ENCODE measurements at regions not wholly inside any gene's neighbourhood (a gene's known extent, or its start where the extent isn't known, plus 50 kb on each side); places are given as distances from the start of the nearest gene placed in this dataset.

DNA sequence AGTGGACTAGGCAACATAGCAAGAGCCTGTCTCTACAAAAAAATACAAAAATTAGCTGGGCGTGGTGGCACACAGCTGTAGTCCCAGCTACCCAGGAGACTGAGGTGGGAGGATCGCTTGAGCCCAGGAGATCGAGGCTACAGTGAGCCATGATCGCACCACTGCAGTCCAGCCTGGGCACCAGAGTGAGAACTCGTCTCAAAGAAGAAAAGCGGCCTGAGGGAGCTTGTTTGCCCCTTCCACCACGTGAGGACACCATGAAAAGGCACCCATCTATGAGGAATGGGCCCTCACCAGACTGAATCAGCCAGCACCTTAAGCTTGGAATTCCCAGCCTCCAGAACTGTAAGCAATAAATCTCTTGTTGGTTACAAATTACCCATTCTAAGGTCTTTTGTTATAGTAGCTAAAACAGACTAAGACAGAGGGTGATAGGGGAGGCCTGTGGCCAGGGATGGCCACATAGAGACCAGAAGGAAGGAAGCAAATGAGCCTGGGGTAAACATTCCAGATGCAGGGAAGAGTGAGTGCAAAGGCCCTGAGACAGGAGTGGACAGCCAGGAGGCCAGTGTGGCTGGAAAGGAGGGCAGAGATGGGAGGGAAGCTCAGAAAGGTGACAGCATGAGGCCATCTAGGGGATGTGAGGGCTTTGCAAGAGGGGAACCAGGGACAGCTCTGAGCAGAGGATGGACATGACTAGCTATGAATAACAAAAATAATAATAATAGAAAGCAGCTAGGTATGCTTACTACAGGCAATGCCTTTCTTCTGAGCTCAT, 120.1 kb downstream of the MATN1 start:
- H3K36me3 Mint-ChIP-seq (ENCODE audit: insufficient read depth), result no peaks in the 10 kb centered on the region
- H3K27ac Mint-ChIP-seq, result peak overlapping the region; percentile 79
- no peaks in the 10 kb centered on the region for H3K9me3 Mint-ChIP-seq (ENCODE audit: low read depth)
- TF ChIP-seq, protein P1, sequence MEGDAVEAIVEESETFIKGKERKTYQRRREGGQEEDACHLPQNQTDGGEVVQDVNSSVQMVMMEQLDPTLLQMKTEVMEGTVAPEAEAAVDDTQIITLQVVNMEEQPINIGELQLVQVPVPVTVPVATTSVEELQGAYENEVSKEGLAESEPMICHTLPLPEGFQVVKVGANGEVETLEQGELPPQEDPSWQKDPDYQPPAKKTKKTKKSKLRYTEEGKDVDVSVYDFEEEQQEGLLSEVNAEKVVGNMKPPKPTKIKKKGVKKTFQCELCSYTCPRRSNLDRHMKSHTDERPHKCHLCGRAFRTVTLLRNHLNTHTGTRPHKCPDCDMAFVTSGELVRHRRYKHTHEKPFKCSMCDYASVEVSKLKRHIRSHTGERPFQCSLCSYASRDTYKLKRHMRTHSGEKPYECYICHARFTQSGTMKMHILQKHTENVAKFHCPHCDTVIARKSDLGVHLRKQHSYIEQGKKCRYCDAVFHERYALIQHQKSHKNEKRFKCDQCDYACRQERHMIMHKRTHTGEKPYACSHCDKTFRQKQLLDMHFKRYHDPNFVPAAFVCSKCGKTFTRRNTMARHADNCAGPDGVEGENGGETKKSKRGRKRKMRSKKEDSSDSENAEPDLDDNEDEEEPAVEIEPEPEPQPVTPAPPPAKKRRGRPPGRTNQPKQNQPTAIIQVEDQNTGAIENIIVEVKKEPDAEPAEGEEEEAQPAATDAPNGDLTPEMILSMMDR (IDR thresholded peaks at IDR 0.05; ENCODE audit: unreplicated experiment), result no peak
- H3K4me1 Mint-ChIP-seq (ENCODE audit: low read depth), result no peaks in the 10 kb centered on the region
- no peak for DNase-seq (ENCODE audit: low spot score, unreplicated experiment)
- H3K27me3 Mint-ChIP-seq, result peaks cover 17% of the 10 kb centered on the region
- H3K4me3 Mint-ChIP-seq (ENCODE audit: low read depth), result no peak overlapping the region

DNA sequence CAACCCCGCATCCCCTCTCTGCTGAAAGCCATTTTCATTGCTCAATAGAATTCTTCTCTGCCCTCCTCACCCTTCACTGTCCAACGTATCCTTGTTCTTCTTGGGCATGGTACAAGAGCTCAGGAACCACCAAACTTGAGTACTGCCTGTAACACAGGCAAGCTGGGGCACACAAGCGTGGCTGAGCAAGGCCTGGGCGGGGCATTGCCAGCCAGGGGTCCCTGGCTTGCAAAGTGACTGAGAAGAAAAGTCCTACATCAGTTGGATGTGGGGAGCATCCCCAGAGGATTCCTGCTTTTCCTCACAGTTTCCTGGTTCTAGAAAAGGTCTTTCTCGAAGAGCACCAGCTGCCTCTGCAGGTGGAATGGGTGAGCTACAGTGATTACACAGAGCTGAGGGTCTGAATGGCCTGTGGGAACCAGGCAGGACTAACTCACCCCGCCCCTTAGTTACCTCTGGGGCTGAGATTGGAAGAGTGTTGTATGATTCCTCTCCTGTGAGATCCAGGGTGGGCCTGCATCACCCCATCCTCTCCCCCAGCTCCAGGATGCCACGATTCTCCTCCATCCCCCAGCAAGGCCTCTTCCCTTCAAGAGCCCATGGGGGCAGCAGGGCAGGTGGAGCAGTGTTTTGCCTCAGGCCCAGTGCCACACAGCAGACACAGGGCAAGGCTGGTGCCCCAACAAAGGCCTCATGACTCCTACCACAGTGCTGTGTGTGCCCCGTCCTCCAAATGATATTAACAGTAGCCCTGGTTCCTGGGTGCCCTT, 121.9 kb downstream of the MATN1 start:
- Mint-ChIP-seq H3K36me3 (ENCODE audit: insufficient read depth) (no peaks in the 10 kb centered on the region), H3K27me3 (peaks cover 5% of the 10 kb centered on the region), H3K27ac (no peak overlapping the region), H3K9me3 (ENCODE audit: low read depth) (no peaks in the 10 kb centered on the region), H3K4me1 (ENCODE audit: low read depth) (no peaks in the 10 kb centered on the region), H3K4me3 (ENCODE audit: low read depth) (no peak overlapping the region)
- DNase-seq (ENCODE audit: low spot score, unreplicated experiment), result no peak
- TF ChIP-seq, protein P1 (IDR thresholded peaks at IDR 0.05; ENCODE audit: unreplicated experiment), result no peak

DNA sequence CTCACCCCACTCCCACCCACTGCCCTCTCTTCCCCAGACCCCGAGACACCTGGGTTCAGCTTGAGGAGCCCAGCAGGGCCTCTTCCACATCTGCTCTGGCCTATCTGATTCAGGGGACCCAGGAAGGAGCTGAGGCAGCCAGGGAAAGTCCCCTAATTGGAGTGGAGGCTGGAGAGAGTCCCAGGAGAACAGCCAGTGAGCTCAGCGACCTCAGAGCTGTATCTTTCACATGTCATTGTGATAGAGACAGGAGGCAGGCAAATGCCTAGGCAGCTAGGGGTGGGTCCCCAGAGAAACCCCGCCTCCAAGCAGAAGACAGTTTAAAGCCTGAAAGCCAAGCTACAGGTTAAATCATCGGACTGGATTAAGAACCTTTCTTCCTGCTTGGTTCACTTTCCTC, 122.7 kb downstream of the MATN1 start:
- Mint-ChIP-seq H3K9me3 (ENCODE audit: low read depth) (no peaks in the 10 kb centered on the region), H3K36me3 (ENCODE audit: insufficient read depth) (no peaks in the 10 kb centered on the region), H3K4me3 (ENCODE audit: low read depth) (no peak overlapping the region), H3K27ac (no peak overlapping the region), H3K27me3 (peaks cover 5% of the 10 kb centered on the region), H3K4me1 (ENCODE audit: low read depth) (no peaks in the 10 kb centered on the region)
- DNase-seq (ENCODE audit: low spot score, unreplicated experiment), result no peak
- TF ChIP-seq, protein P1 (IDR thresholded peaks at IDR 0.05; ENCODE audit: unreplicated experiment), result no peak

DNA sequence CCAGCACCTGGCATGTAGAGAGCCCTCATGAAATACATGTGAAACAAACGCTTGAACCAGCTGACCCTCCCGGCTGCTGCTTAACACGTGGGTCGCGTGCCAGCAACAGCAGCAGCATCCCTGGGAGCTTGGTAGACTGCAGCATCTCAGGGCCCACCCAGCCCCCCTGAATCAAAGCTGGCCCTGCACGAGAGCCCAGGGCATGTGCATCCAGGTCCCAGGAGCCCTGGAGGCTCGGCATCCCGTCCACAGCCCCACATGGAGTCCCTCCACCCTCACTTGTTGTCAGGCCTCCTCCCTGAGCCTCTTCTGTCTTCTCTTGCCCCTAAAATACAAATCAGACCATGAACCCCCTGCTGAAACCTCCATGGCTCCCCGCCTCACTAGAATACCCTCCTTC, 123.1 kb downstream of the MATN1 start:
- TF ChIP-seq, protein P1 (IDR thresholded peaks at IDR 0.05; ENCODE audit: unreplicated experiment), result no peak
- peaks cover 5% of the 10 kb centered on the region for H3K27me3 Mint-ChIP-seq
- H3K4me1 Mint-ChIP-seq (ENCODE audit: low read depth), result no peaks in the 10 kb centered on the region
- H3K27ac Mint-ChIP-seq, result no peak overlapping the region
- H3K36me3 Mint-ChIP-seq (ENCODE audit: insufficient read depth), result no peaks in the 10 kb centered on the region
- no peak for DNase-seq (ENCODE audit: low spot score, unreplicated experiment)
- H3K9me3 Mint-ChIP-seq (ENCODE audit: low read depth), result no peaks in the 10 kb centered on the region
- H3K4me3 Mint-ChIP-seq (ENCODE audit: low read depth), result no peak overlapping the region

DNA sequence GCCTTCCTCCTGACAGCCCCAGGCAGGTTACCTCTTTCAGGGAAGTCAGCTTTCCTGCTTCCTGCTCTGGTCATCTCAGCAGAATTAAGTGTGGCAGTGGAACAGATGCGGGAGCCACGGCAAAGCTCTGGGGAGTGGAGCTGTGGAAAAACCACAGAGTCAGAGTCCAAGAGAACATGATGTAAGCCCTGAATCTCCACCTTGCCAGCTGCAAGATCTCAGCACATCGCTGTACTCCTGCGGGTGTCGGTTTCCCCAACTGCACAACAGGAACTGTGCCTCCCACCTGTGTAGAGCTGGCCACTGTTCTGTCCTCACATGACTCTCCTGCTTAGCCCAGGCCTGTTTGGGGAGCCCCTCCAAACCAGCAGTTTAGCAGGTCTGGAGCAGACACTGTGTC, 123.7 kb downstream of the MATN1 start:
- TF ChIP-seq, protein P1 (IDR thresholded peaks at IDR 0.05; ENCODE audit: unreplicated experiment), result no peak
- no peaks in the 10 kb centered on the region for H3K9me3 Mint-ChIP-seq (ENCODE audit: low read depth)
- no peaks in the 10 kb centered on the region for H3K36me3 Mint-ChIP-seq (ENCODE audit: insufficient read depth)
- peaks cover 7% of the 10 kb centered on the region for H3K27me3 Mint-ChIP-seq
- no peak overlapping the region for H3K4me3 Mint-ChIP-seq (ENCODE audit: low read depth)
- DNase-seq (ENCODE audit: low spot score, unreplicated experiment), result no peak
- no peak overlapping the region for H3K27ac Mint-ChIP-seq
- no peaks in the 10 kb centered on the region for H3K4me1 Mint-ChIP-seq (ENCODE audit: low read depth)

Data from progenitor cell of endocrine pancreas (in vitro differentiated cells).